GM23338 (cell line): ENCODE measurements at regions not wholly inside any gene's neighbourhood (a gene's known extent, or its start where the extent isn't known, plus 50 kb on each side); places are given as distances from the start of the nearest gene placed in this dataset.

Experiments used
- CREB1 ChIP-seq: fragments of 250-450 bp; sonication (Bioruptor Pico); IDR thresholded peaks from 2 replicates; pipeline ENCODE4 v1.5.0; 2020; ENCODE audit warnings: low read depth, mild to moderate bottlenecking, moderate library complexity
- CTCF ChIP-seq, 2 experiments: fragments of 200-600 bp in 1 of 2; sonication (generic) in 1 of 2; conservative IDR thresholded peaks; 2 replicates each; pipeline versions ENCODE4 v1.5.1 to v1.6.1; 2016 to 2017; ENCODE audit warnings: antibody characterized with exemption in 2 of 2, low read depth in 2 of 2, mild to moderate bottlenecking in 2 of 2, moderate library complexity in 1 of 2
- EZH2 ChIP-seq: fragments of 200-600 bp; sonication (generic); IDR thresholded peaks from one replicate; pipeline ENCODE4 v1.8.0; 2017; ENCODE audit warnings: antibody characterized with exemption, mild to moderate bottlenecking, low read depth; ENCODE audit not compliant: unreplicated experiment
- EZH2phosphoT487 ChIP-seq: fragments of 200-600 bp; sonication (generic); IDR thresholded peaks from one replicate; pipeline ENCODE4 v1.8.1; 2018; ENCODE audit warnings: antibody characterized with exemption; ENCODE audit not compliant: unreplicated experiment
- JUNB ChIP-seq: IDR thresholded peaks from one replicate; pipeline ENCODE4 v1.6.1; 2016; ENCODE audit warnings: antibody characterized with exemption; ENCODE audit not compliant: unreplicated experiment
- POLR2AphosphoS5 ChIP-seq: IDR thresholded peaks from 2 replicates; pipeline ENCODE4 v1.6.1; 2016; ENCODE audit warnings: antibody characterized with exemption, low read depth
- REST ChIP-seq: IDR thresholded peaks from one replicate; pipeline ENCODE4 v1.6.1; 2018; ENCODE audit warnings: antibody characterized with exemption; ENCODE audit not compliant: unreplicated experiment
- STAT1 ChIP-seq: IDR thresholded peaks from one replicate; pipeline ENCODE4 v1.6.1; 2016; ENCODE audit warnings: antibody characterized with exemption; ENCODE audit not compliant: unreplicated experiment
- ZNF331 ChIP-seq: fragments of 250-450 bp; sonication (Bioruptor Pico); IDR thresholded peaks from 2 replicates; pipeline ENCODE4 v1.5.0; 2020; ENCODE audit warnings: low read depth, mild to moderate bottlenecking, moderate library complexity
- TF ChIP-seq, protein P1 (sequence below): IDR thresholded peaks from 2 replicates; pipeline ENCODE4 v1.6.1; 2016; ENCODE audit warnings: antibody characterized with exemption

GRCh38 chr3:87486115-87486514, 209.7 kb upstream of the POU1F1 start:
- TF ChIP-seq EZH2 (no peak), CTCF (conservative IDR thresholded peaks at IDR 0.05; ENCODE audit: low read depth in 2 of 2) (no peak), EZH2phosphoT487 (no peak), POLR2AphosphoS5 (no peak), CREB1 (CRISPR knock-in tag) (no peak), JUNB (no peak), REST (no peak), ZNF331 (CRISPR knock-in tag) (no peak), STAT1 (no peak)
- TF ChIP-seq, protein P1, sequence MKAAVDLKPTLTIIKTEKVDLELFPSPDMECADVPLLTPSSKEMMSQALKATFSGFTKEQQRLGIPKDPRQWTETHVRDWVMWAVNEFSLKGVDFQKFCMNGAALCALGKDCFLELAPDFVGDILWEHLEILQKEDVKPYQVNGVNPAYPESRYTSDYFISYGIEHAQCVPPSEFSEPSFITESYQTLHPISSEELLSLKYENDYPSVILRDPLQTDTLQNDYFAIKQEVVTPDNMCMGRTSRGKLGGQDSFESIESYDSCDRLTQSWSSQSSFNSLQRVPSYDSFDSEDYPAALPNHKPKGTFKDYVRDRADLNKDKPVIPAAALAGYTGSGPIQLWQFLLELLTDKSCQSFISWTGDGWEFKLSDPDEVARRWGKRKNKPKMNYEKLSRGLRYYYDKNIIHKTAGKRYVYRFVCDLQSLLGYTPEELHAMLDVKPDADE: no peak
